ENCODE measurements at regions not wholly inside any gene's neighbourhood (a gene's known extent, or its start where the extent isn't known, plus 50 kb on each side); places are given as distances from the start of the nearest gene placed in this dataset.

DNA sequence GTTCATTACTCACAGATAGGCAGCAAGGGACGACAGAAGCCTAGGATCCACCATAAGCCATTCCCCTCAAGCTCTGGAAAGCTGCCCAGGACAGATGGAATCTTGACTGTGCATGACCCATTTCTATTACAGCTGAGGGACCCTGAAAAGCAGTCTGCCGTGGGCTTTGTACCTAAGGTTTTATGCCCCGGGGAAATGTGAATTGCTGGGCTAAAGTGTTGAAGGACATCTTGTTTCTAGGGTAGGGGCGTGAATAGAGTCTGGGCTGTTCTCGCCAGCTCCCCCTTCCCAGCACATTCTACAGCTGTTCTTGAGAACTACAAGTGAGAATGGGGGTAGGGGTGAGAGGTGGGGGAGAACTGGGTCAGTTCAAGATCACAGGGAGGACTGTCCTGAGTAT lies 53.6 kb upstream of the TMTC4 start:
- TF ChIP-seq, protein P1, sequence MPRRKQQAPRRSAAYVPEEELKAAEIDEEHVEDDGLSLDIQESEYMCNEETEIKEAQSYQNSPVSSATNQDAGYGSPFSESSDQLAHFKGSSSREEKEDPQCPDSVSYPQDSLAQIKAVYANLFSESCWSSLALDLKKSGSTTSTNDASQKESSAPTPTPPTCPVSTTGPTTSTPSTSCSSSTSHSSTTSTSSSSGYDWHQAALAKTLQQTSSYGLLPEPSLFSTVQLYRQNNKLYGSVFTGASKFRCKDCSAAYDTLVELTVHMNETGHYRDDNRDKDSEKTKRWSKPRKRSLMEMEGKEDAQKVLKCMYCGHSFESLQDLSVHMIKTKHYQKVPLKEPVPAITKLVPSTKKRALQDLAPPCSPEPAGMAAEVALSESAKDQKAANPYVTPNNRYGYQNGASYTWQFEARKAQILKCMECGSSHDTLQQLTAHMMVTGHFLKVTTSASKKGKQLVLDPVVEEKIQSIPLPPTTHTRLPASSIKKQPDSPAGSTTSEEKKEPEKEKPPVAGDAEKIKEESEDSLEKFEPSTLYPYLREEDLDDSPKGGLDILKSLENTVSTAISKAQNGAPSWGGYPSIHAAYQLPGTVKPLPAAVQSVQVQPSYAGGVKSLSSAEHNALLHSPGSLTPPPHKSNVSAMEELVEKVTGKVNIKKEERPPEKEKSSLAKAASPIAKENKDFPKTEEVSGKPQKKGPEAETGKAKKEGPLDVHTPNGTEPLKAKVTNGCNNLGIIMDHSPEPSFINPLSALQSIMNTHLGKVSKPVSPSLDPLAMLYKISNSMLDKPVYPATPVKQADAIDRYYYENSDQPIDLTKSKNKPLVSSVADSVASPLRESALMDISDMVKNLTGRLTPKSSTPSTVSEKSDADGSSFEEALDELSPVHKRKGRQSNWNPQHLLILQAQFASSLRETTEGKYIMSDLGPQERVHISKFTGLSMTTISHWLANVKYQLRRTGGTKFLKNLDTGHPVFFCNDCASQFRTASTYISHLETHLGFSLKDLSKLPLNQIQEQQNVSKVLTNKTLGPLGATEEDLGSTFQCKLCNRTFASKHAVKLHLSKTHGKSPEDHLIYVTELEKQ (tag by site-specific recombination; IDR thresholded peaks at IDR 0.05; ENCODE audit: borderline replicate concordance): no peak
- TF ChIP-seq, protein P2, sequence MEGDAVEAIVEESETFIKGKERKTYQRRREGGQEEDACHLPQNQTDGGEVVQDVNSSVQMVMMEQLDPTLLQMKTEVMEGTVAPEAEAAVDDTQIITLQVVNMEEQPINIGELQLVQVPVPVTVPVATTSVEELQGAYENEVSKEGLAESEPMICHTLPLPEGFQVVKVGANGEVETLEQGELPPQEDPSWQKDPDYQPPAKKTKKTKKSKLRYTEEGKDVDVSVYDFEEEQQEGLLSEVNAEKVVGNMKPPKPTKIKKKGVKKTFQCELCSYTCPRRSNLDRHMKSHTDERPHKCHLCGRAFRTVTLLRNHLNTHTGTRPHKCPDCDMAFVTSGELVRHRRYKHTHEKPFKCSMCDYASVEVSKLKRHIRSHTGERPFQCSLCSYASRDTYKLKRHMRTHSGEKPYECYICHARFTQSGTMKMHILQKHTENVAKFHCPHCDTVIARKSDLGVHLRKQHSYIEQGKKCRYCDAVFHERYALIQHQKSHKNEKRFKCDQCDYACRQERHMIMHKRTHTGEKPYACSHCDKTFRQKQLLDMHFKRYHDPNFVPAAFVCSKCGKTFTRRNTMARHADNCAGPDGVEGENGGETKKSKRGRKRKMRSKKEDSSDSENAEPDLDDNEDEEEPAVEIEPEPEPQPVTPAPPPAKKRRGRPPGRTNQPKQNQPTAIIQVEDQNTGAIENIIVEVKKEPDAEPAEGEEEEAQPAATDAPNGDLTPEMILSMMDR (tag by site-specific recombination; IDR thresholded peaks at IDR 0.05): no peak
- TF ChIP-seq ZNF670 (tag by site-specific recombination; IDR thresholded peaks at IDR 0.05; ENCODE audit: low read depth) (no peak), ZNF146 (tag by site-specific recombination; IDR thresholded peaks at IDR 0.05) (no peak), ZNF548 (tag by site-specific recombination; IDR thresholded peaks at IDR 0.05) (no peak), ZNF76 (tag by site-specific recombination; IDR thresholded peaks at IDR 0.05; ENCODE audit: borderline replicate concordance, low read depth) (no peak)
- TF ChIP-seq, protein P3, sequence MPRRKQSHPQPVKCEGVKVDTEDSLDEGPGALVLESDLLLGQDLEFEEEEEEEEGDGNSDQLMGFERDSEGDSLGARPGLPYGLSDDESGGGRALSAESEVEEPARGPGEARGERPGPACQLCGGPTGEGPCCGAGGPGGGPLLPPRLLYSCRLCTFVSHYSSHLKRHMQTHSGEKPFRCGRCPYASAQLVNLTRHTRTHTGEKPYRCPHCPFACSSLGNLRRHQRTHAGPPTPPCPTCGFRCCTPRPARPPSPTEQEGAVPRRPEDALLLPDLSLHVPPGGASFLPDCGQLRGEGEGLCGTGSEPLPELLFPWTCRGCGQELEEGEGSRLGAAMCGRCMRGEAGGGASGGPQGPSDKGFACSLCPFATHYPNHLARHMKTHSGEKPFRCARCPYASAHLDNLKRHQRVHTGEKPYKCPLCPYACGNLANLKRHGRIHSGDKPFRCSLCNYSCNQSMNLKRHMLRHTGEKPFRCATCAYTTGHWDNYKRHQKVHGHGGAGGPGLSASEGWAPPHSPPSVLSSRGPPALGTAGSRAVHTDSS (tag by site-specific recombination; IDR thresholded peaks at IDR 0.05): no peak
- TF ChIP-seq, protein P4, sequence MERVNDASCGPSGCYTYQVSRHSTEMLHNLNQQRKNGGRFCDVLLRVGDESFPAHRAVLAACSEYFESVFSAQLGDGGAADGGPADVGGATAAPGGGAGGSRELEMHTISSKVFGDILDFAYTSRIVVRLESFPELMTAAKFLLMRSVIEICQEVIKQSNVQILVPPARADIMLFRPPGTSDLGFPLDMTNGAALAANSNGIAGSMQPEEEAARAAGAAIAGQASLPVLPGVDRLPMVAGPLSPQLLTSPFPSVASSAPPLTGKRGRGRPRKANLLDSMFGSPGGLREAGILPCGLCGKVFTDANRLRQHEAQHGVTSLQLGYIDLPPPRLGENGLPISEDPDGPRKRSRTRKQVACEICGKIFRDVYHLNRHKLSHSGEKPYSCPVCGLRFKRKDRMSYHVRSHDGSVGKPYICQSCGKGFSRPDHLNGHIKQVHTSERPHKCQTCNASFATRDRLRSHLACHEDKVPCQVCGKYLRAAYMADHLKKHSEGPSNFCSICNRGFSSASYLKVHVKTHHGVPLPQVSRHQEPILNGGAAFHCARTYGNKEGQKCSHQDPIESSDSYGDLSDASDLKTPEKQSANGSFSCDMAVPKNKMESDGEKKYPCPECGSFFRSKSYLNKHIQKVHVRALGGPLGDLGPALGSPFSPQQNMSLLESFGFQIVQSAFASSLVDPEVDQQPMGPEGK (tag by site-specific recombination; IDR thresholded peaks at IDR 0.05): no peak
